H54 (cell line): ENCODE measurements at regions not wholly inside any gene's neighbourhood (a gene's known extent, or its start where the extent isn't known, plus 50 kb on each side); places are given as distances from the start of the nearest gene placed in this dataset.
"Not testable (repeated sequence)": the region's sequence is repeated elsewhere in the genome, so short reads cannot be mapped to it uniquely, and the experiment has no call there.

Experiments
- DNase-seq: peaks from one replicate; pipeline ENCODE4 v3.0.0; 2011; ENCODE audit warnings: low spot score, mixed read lengths; ENCODE audit not compliant: insufficient read length
- FAIRE-seq: peaks from 3 replicates; lab custom pipeline; 2011; peaks lifted over from hg19 to GRCh38; lab: Jason Lieb, UNC
- POLR2A ChIP-seq: IDR thresholded peaks from 2 replicates; pipeline ENCODE4 v1.6.1; 2011; ENCODE audit warnings: low read depth, mild to moderate bottlenecking, low read length

GRCh38 chr2:234869164-234869563, 82.7 kb upstream of the SH3BP4 start:
- DNase-seq (no peak), FAIRE-seq (no peak)
- TF ChIP-seq POLR2A: no peak

GRCh38 chr2:234867882-234868285, 83.9 kb upstream of the SH3BP4 start:
- TF ChIP-seq POLR2A: no peak
- no peak for FAIRE-seq
- no peak for DNase-seq

GRCh38 chr2:234865586-234865985, 86.2 kb upstream of the SH3BP4 start:
- FAIRE-seq: no peak
- no peak for TF ChIP-seq POLR2A
- no peak for DNase-seq

GRCh38 chr2:234865040-234865439, 86.8 kb upstream of the SH3BP4 start:
- DNase-seq: no peak
- TF ChIP-seq POLR2A: no peak
- no peak for FAIRE-seq

GRCh38 chr2:234864506-234864905, 87.3 kb upstream of the SH3BP4 start:
- no peak for FAIRE-seq

GRCh38 chr2:234863043-234863934, 88.5 kb upstream of the SH3BP4 start:
- TF ChIP-seq POLR2A: no peak
- FAIRE-seq (peak; percentile 70), DNase-seq (peak; percentile 68)

More at GRCh38 chr2:234864506-234864905, 87.3 kb upstream of the SH3BP4 start:
- TF ChIP-seq POLR2A: no peak
- no peak for DNase-seq

GRCh38 chr2:234861841-234862735, 89.7 kb upstream of the SH3BP4 start:
- DNase-seq: no peak
- no peak for FAIRE-seq
- no peak for TF ChIP-seq POLR2A

GRCh38 chr2:234859330-234859872, 92.4 kb upstream of the SH3BP4 start:
- not testable (repeated sequence) for FAIRE-seq, DNase-seq

- no peak for TF ChIP-seq POLR2A
- DNase-seq: no peak
- FAIRE-seq: no peak
Measured at GRCh38 chr2:234858790-234859329, 93.0 kb upstream of the SH3BP4 start.

- TF ChIP-seq POLR2A: no peak
- FAIRE-seq: no peak
- no peak for DNase-seq
Measured at GRCh38 chr2:234858145-234858544, 93.7 kb upstream of the SH3BP4 start.

- no peak for TF ChIP-seq POLR2A
- DNase-seq (no peak), FAIRE-seq (no peak)
Measured at GRCh38 chr2:234853729-234854128, 98.1 kb upstream of the SH3BP4 start.

- TF ChIP-seq POLR2A: no peak
- FAIRE-seq (no peak), DNase-seq (no peak)
Measured at GRCh38 chr2:234852941-234853340, 98.9 kb upstream of the SH3BP4 start.

- DNase-seq: no peak
- no peak for TF ChIP-seq POLR2A
- FAIRE-seq: no peak
Measured at GRCh38 chr2:234852035-234852434, 99.8 kb upstream of the SH3BP4 start.

- no peak for TF ChIP-seq POLR2A
- FAIRE-seq: no peak
- no peak for DNase-seq
Measured at GRCh38 chr2:234851451-234851850, 100.4 kb upstream of the SH3BP4 start.
